ENCODE measurements at regions not wholly inside any gene's neighbourhood (a gene's known extent, or its start where the extent isn't known, plus 50 kb on each side); places are given as distances from the start of the nearest gene placed in this dataset.

- TF ChIP-seq CTCF (IDR thresholded peaks at IDR 0.05; ENCODE audit: unreplicated experiment) = no peak
- Mint-ChIP-seq H3K36me3 (ENCODE audit: insufficient read depth) (no peaks in the 10 kb centered on the region), H3K9me3 (ENCODE audit: low read depth) (no peaks in the 10 kb centered on the region), H3K4me1 (ENCODE audit: low read depth) (peaks cover 21% of the 10 kb centered on the region), H3K27me3 (peaks cover 6% of the 10 kb centered on the region), H3K4me3 (ENCODE audit: low read depth) (no peak overlapping the region), H3K27ac (no peak overlapping the region)
- no peak for DNase-seq (ENCODE audit: low spot score, unreplicated experiment)
These were observed 226.3 kb upstream of the CIBAR2 start for GRCh38 chr16:85338638-85338982.

GRCh38 chr16:85338989-85339685 is 226.9 kb upstream of the CIBAR2 start:
- no peak for DNase-seq (ENCODE audit: low spot score, unreplicated experiment)
- no peak overlapping the region for H3K27ac Mint-ChIP-seq
- peaks cover 18% of the 10 kb centered on the region for H3K4me1 Mint-ChIP-seq (ENCODE audit: low read depth)
- peaks cover 9% of the 10 kb centered on the region for H3K27me3 Mint-ChIP-seq
- no peak for TF ChIP-seq CTCF (IDR thresholded peaks at IDR 0.05; ENCODE audit: unreplicated experiment)
- H3K36me3 Mint-ChIP-seq (ENCODE audit: insufficient read depth) = no peaks in the 10 kb centered on the region
- no peaks in the 10 kb centered on the region for H3K9me3 Mint-ChIP-seq (ENCODE audit: low read depth)
- no peak overlapping the region for H3K4me3 Mint-ChIP-seq (ENCODE audit: low read depth)

GRCh38 chr16:85341972-85342695 is 229.9 kb upstream of the CIBAR2 start:
- H3K27ac Mint-ChIP-seq = no peak overlapping the region
- no peaks in the 10 kb centered on the region for H3K9me3 Mint-ChIP-seq (ENCODE audit: low read depth)

GRCh38 chr16:85344502-85345128 is 232.3 kb upstream of the CIBAR2 start:
- peaks cover 7% of the 10 kb centered on the region for H3K4me1 Mint-ChIP-seq (ENCODE audit: low read depth)
- H3K36me3 Mint-ChIP-seq (ENCODE audit: insufficient read depth) = no peaks in the 10 kb centered on the region
- H3K27ac Mint-ChIP-seq = no peak overlapping the region
- TF ChIP-seq CTCF (IDR thresholded peaks at IDR 0.05; ENCODE audit: unreplicated experiment) = no peak
- H3K9me3 Mint-ChIP-seq (ENCODE audit: low read depth) = no peaks in the 10 kb centered on the region
- DNase-seq (ENCODE audit: low spot score, unreplicated experiment) = no peak
- H3K4me3 Mint-ChIP-seq (ENCODE audit: low read depth) = no peak overlapping the region
- H3K27me3 Mint-ChIP-seq = peaks cover 4% of the 10 kb centered on the region

More at GRCh38 chr16:85341972-85342695, 229.9 kb upstream of the CIBAR2 start:
- Mint-ChIP-seq H3K4me1 (ENCODE audit: low read depth) (peaks cover 6% of the 10 kb centered on the region), H3K27me3 (peaks cover 9% of the 10 kb centered on the region), H3K36me3 (ENCODE audit: insufficient read depth) (no peaks in the 10 kb centered on the region), H3K4me3 (ENCODE audit: low read depth) (no peak overlapping the region)
- no peak for TF ChIP-seq CTCF (IDR thresholded peaks at IDR 0.05; ENCODE audit: unreplicated experiment)
- DNase-seq (ENCODE audit: low spot score, unreplicated experiment) = no peak

GRCh38 chr16:85345129-85345639 is 232.9 kb upstream of the CIBAR2 start:
- peaks cover 8% of the 10 kb centered on the region for H3K4me1 Mint-ChIP-seq (ENCODE audit: low read depth)
- H3K27me3 Mint-ChIP-seq = peaks cover 5% of the 10 kb centered on the region
- no peak for TF ChIP-seq CTCF (IDR thresholded peaks at IDR 0.05; ENCODE audit: unreplicated experiment)
- no peaks in the 10 kb centered on the region for H3K9me3 Mint-ChIP-seq (ENCODE audit: low read depth)
- H3K4me3 Mint-ChIP-seq (ENCODE audit: low read depth) = no peak overlapping the region
- H3K27ac Mint-ChIP-seq = no peak overlapping the region
- no peaks in the 10 kb centered on the region for H3K36me3 Mint-ChIP-seq (ENCODE audit: insufficient read depth)
- DNase-seq (ENCODE audit: low spot score, unreplicated experiment) = no peak
